Astrocyte of the cerebellum (primary cell): ENCODE measurements at regions not wholly inside any gene's neighbourhood (a gene's known extent, or its start where the extent isn't known, plus 50 kb on each side); places are given as distances from the start of the nearest gene placed in this dataset.

Experiments used
- DNase-seq: peaks from one replicate; pipeline ENCODE4 v3.0.0-alpha.2; 2011; ENCODE audit warnings: low read depth
- H3K4me3 ChIP-seq: 2 replicates; pipeline ENCODE4 v1.5.1; 2011; ENCODE audit warnings: mild to moderate bottlenecking, low read depth, low read length, moderate library complexity
- CTCF ChIP-seq: IDR thresholded peaks from 2 replicates; pipeline ENCODE4 v1.5.1; 2012; ENCODE audit warnings: low read length, low read depth, moderate library complexity, mild to moderate bottlenecking; ENCODE audit errors: missing control alignments
- in situ Hi-C: cut with HindIII; loops from 2 replicates; pipeline ENCODE4 v1.10.0; 2017; ENCODE audit warnings: low sequenced_read_pairs

- no peak overlapping the region for H3K4me3 ChIP-seq
- no peak for TF ChIP-seq CTCF
- in situ Hi-C loops: no loop called here
- no peak for DNase-seq
Measured at GRCh38 chr12:39070775-39071174, 165.4 kb upstream of the CPNE8 start.

GRCh38 chr12:39065455-39065854, 160.1 kb upstream of the CPNE8 start:
- in situ Hi-C loops: no loop called here
- TF ChIP-seq CTCF: no peak
- DNase-seq: no peak
- no peak overlapping the region for H3K4me3 ChIP-seq

- TF ChIP-seq CTCF: no peak
- no peak overlapping the region for H3K4me3 ChIP-seq
- DNase-seq: no peak
- in situ Hi-C loops: no loop called here
Measured at GRCh38 chr12:39064708-39065107, 159.3 kb upstream of the CPNE8 start.

GRCh38 chr12:39062266-39062996, 157.0 kb upstream of the CPNE8 start:
- no peak for DNase-seq
- no peak for TF ChIP-seq CTCF
- H3K4me3 ChIP-seq: no peak overlapping the region
- in situ Hi-C loops: no loop called here

GRCh38 chr12:39061576-39061975, 156.2 kb upstream of the CPNE8 start:
- TF ChIP-seq CTCF: no peak
- no peak overlapping the region for H3K4me3 ChIP-seq
- DNase-seq: no peak
- in situ Hi-C loops: no loop called here

GRCh38 chr12:39048395-39048794, 143.0 kb upstream of the CPNE8 start:
- in situ Hi-C loops: no loop called here
- TF ChIP-seq CTCF: no peak
- no peak overlapping the region for H3K4me3 ChIP-seq
- DNase-seq: no peak
